ENCODE measurements at regions not wholly inside any gene's neighbourhood (a gene's known extent, or its start where the extent isn't known, plus 50 kb on each side); places are given as distances from the start of the nearest gene placed in this dataset.

GRCh38 chr5:125575171-125575890 lies 828.9 kb upstream of the ZNF608 start:
- H3K27ac ChIP-seq (ENCODE audit: low read depth): no peak overlapping the region
- no peaks in the 10 kb centered on the region for H3K4me1 ChIP-seq (ENCODE audit: insufficient read depth)
- no peak for DNase-seq (ENCODE audit: extremely low spot score)
- no peak overlapping the region for H3K4me3 ChIP-seq (ENCODE audit: low read depth, low read length)
- 63% methylated on average over 1 of the region's 1 CpG for WGBS
- H3K36me3 ChIP-seq (ENCODE audit: insufficient read depth): no peaks in the 10 kb centered on the region

- H3K4me1 ChIP-seq (ENCODE audit: insufficient read depth): no peaks in the 10 kb centered on the region
- H3K36me3 ChIP-seq (ENCODE audit: insufficient read depth): no peaks in the 10 kb centered on the region
- no peak for DNase-seq (ENCODE audit: extremely low spot score)
- WGBS: 21% methylated on average over 7 of the region's 7 CpGs
- H3K27ac ChIP-seq (ENCODE audit: low read depth): no peak overlapping the region
- H3K4me3 ChIP-seq (ENCODE audit: low read depth, low read length): no peak overlapping the region
These were observed 829.6 kb upstream of the ZNF608 start for GRCh38 chr5:125575891-125576505.

GRCh38 chr5:125576822-125577221 lies 830.4 kb upstream of the ZNF608 start:
- DNase-seq (ENCODE audit: extremely low spot score): no peak
- Histone ChIP-seq H3K36me3 (ENCODE audit: insufficient read depth) (no peaks in the 10 kb centered on the region), H3K4me1 (ENCODE audit: insufficient read depth) (no peaks in the 10 kb centered on the region), H3K27ac (ENCODE audit: low read depth) (no peak overlapping the region), H3K4me3 (ENCODE audit: low read depth, low read length) (no peak overlapping the region)
- 55% methylated on average over 3 of the region's 3 CpGs for WGBS

- WGBS: 95% methylated on average over 1 of the region's 1 CpG
- Histone ChIP-seq H3K4me3 (ENCODE audit: low read depth, low read length) (no peak overlapping the region), H3K4me1 (ENCODE audit: insufficient read depth) (no peaks in the 10 kb centered on the region), H3K27ac (ENCODE audit: low read depth) (no peak overlapping the region), H3K36me3 (ENCODE audit: insufficient read depth) (no peaks in the 10 kb centered on the region)
- DNase-seq (ENCODE audit: extremely low spot score): no peak
These were observed 832.1 kb upstream of the ZNF608 start for GRCh38 chr5:125578551-125578950.

GRCh38 chr5:125579182-125579581 lies 832.7 kb upstream of the ZNF608 start:
- 89% methylated on average over 5 of the region's 5 CpGs for WGBS
- Histone ChIP-seq H3K4me1 (ENCODE audit: insufficient read depth) (no peaks in the 10 kb centered on the region), H3K4me3 (ENCODE audit: low read depth, low read length) (no peak overlapping the region), H3K27ac (ENCODE audit: low read depth) (no peak overlapping the region), H3K36me3 (ENCODE audit: insufficient read depth) (no peaks in the 10 kb centered on the region)
- no peak for DNase-seq (ENCODE audit: extremely low spot score)

GRCh38 chr5:125581311-125581710 lies 834.9 kb upstream of the ZNF608 start:
- H3K36me3 ChIP-seq (ENCODE audit: insufficient read depth): no peaks in the 10 kb centered on the region
- H3K4me3 ChIP-seq (ENCODE audit: low read depth, low read length): no peak overlapping the region
- H3K4me1 ChIP-seq (ENCODE audit: insufficient read depth): no peaks in the 10 kb centered on the region
- no peak for DNase-seq (ENCODE audit: extremely low spot score)
- no peak overlapping the region for H3K27ac ChIP-seq (ENCODE audit: low read depth)

GRCh38 chr5:125582352-125582751 lies 835.9 kb upstream of the ZNF608 start:
- DNase-seq (ENCODE audit: extremely low spot score): no peak
- no peak overlapping the region for H3K4me3 ChIP-seq (ENCODE audit: low read depth, low read length)
- no peaks in the 10 kb centered on the region for H3K4me1 ChIP-seq (ENCODE audit: insufficient read depth)
- no peaks in the 10 kb centered on the region for H3K36me3 ChIP-seq (ENCODE audit: insufficient read depth)
- no peak overlapping the region for H3K27ac ChIP-seq (ENCODE audit: low read depth)
- WGBS: 59% methylated on average over 1 of the region's 1 CpG

- H3K4me3 ChIP-seq (ENCODE audit: low read depth, low read length): no peak overlapping the region
These were observed 837.1 kb upstream of the ZNF608 start for GRCh38 chr5:125583321-125584139.

GRCh38 chr5:125584140-125584520 lies 837.7 kb upstream of the ZNF608 start:
- no peak overlapping the region for H3K4me3 ChIP-seq (ENCODE audit: low read depth, low read length)
- H3K36me3 ChIP-seq (ENCODE audit: insufficient read depth): no peaks in the 10 kb centered on the region
- peak; percentile 50 for DNase-seq (ENCODE audit: extremely low spot score)
- WGBS: 25% methylated on average over 3 of the region's 3 CpGs
- H3K4me1 ChIP-seq (ENCODE audit: insufficient read depth): no peaks in the 10 kb centered on the region
- H3K27ac ChIP-seq (ENCODE audit: low read depth): no peak overlapping the region

More at GRCh38 chr5:125583321-125584139, 837.1 kb upstream of the ZNF608 start:
- 59% methylated on average over 11 of the region's 11 CpGs for WGBS
- no peaks in the 10 kb centered on the region for H3K36me3 ChIP-seq (ENCODE audit: insufficient read depth)
- no peaks in the 10 kb centered on the region for H3K4me1 ChIP-seq (ENCODE audit: insufficient read depth)
- no peak overlapping the region for H3K27ac ChIP-seq (ENCODE audit: low read depth)
- DNase-seq (ENCODE audit: extremely low spot score): no peak

GRCh38 chr5:125587631-125588030 lies 835.6 kb upstream of the GRAMD2B start:
- WGBS: 90% methylated on average over 1 of the region's 1 CpG
- Histone ChIP-seq H3K4me1 (ENCODE audit: insufficient read depth) (no peaks in the 10 kb centered on the region), H3K27ac (ENCODE audit: low read depth) (no peak overlapping the region), H3K36me3 (ENCODE audit: insufficient read depth) (no peaks in the 10 kb centered on the region), H3K4me3 (ENCODE audit: low read depth, low read length) (no peak overlapping the region)
- DNase-seq (ENCODE audit: extremely low spot score): no peak

DNA sequence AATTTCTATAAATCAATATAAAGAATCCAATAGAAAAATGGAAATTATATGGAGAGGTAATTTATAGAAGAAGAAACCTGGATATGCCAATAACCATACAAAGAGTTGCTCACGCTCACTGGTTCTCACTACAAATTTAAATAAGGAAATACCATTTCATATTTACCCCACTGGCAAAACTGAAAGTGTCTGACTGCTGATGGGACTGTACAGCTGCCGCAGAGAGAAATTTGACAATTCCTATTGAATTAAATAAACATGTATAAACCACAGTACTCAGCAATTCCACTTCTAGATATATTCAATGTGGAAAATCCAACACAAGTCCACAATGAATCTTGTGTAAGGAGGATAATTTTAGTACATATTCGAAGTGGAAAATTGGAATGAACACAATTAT lies 830.4 kb upstream of the GRAMD2B start:
- no peaks in the 10 kb centered on the region for H3K36me3 ChIP-seq (ENCODE audit: insufficient read depth)
- WGBS: 91% methylated on average over 3 of the region's 3 CpGs
- H3K4me1 ChIP-seq (ENCODE audit: insufficient read depth): no peaks in the 10 kb centered on the region
- no peak for DNase-seq (ENCODE audit: extremely low spot score)
- no peak overlapping the region for H3K4me3 ChIP-seq (ENCODE audit: low read depth, low read length)
- H3K27ac ChIP-seq (ENCODE audit: low read depth): no peak overlapping the region

DNA sequence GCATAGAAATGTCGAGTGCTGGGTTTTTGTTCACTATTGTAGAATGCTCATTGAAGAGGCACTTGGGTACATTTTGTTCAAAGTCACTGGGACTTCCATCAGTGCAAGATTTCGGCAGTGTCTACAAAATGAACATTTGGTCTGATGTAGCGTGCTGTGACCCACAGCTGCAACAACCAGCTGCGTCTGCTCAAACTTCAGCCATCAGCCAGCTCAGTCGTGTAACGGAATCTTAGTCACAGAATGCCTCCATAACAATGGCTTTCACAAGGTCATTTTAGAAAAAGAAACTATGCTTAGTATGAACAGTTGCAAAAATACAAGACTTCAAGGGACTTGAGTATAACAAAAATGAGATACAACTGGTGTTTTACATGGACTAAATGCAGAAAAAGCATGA lies 828.1 kb upstream of the GRAMD2B start:
- Histone ChIP-seq H3K36me3 (ENCODE audit: insufficient read depth) (no peaks in the 10 kb centered on the region), H3K4me1 (ENCODE audit: insufficient read depth) (no peaks in the 10 kb centered on the region), H3K4me3 (ENCODE audit: low read depth, low read length) (no peak overlapping the region), H3K27ac (ENCODE audit: low read depth) (no peak overlapping the region)
- WGBS: 47% methylated on average over 6 of the region's 6 CpGs
- DNase-seq (ENCODE audit: extremely low spot score): no peak

GRCh38 chr5:125595845-125596244 lies 827.4 kb upstream of the GRAMD2B start:
- Histone ChIP-seq H3K27ac (ENCODE audit: low read depth) (no peak overlapping the region), H3K36me3 (ENCODE audit: insufficient read depth) (no peaks in the 10 kb centered on the region), H3K4me3 (ENCODE audit: low read depth, low read length) (no peak overlapping the region), H3K4me1 (ENCODE audit: insufficient read depth) (no peaks in the 10 kb centered on the region)
- no peak for DNase-seq (ENCODE audit: extremely low spot score)
- WGBS: 94% methylated on average over 3 of the region's 3 CpGs

DNA sequence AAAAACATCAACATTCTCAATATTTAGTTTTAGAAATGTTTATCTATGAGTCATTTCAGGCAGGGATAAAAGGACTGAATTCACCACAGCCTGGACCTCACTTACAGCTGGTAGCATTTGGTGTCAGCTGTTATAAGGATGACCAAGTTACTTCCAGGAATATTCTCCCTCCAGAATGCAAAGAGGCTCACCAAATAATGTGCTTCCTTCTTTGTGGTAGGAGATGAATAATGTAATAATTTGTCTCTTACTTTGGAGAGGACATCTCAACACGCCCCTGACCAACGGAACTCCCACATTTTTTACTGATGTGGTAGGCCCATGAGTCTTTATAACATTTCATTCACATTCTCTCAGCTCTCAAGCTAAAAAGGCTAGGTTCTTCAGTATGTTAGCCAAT lies 825.9 kb upstream of the GRAMD2B start:
- no peak overlapping the region for H3K27ac ChIP-seq (ENCODE audit: low read depth)
- WGBS: 64% methylated on average over 2 of the region's 2 CpGs
- H3K36me3 ChIP-seq (ENCODE audit: insufficient read depth): no peaks in the 10 kb centered on the region
- no peak overlapping the region for H3K4me3 ChIP-seq (ENCODE audit: low read depth, low read length)
- no peaks in the 10 kb centered on the region for H3K4me1 ChIP-seq (ENCODE audit: insufficient read depth)
- DNase-seq (ENCODE audit: extremely low spot score): no peak

Measured in urinary bladder (tissue), 3 donors.